Muscle layer of duodenum (tissue), 2 donors: ENCODE measurements at regions not wholly inside any gene's neighbourhood (a gene's known extent, or its start where the extent isn't known, plus 50 kb on each side); places are given as distances from the start of the nearest gene placed in this dataset.
"Not testable (repeated sequence)": the region's sequence is repeated elsewhere in the genome, so short reads cannot be mapped to it uniquely, and the experiment has no call there.

Source experiments
- H3K27ac ChIP-seq: one replicate; pipeline ENCODE4 v1.7.0; 2013; ENCODE audit warnings: mild to moderate bottlenecking, low read length
- H3K27me3 ChIP-seq: one replicate; pipeline ENCODE4 v1.7.0; 2013; ENCODE audit warnings: low read depth, mild to moderate bottlenecking, control low read depth, low read length
- H3K36me3 ChIP-seq, 2 donors: one replicate each; pipeline ENCODE4 v1.7.0; 2013; ENCODE audit warnings: low read length in 2 of 2, control low read depth in 1 of 2, mild to moderate bottlenecking in 1 of 2; ENCODE audit not compliant: insufficient read depth in 2 of 2, control insufficient read depth in 1 of 2
- H3K4me1 ChIP-seq, 2 donors: one replicate each; pipeline ENCODE4 v1.7.0; 2013; ENCODE audit warnings: low read length in 2 of 2, mild to moderate bottlenecking in 2 of 2, control low read depth in 1 of 2, moderate library complexity in 1 of 2; ENCODE audit not compliant: insufficient read depth in 2 of 2, control insufficient read depth in 1 of 2
- H3K4me3 ChIP-seq, 2 donors: one replicate each; pipeline ENCODE4 v1.7.0; 2013; ENCODE audit warnings: low read length in 2 of 2, low read depth in 1 of 2, mild to moderate bottlenecking in 1 of 2
- H3K9me3 ChIP-seq, 2 donors: one replicate each; pipeline ENCODE4 v1.7.0; 2013; ENCODE audit warnings: low read length in 2 of 2, control low read depth in 1 of 2, mild to moderate bottlenecking in 1 of 2; ENCODE audit not compliant: control insufficient read depth in 1 of 2
- donor health status: healthy.

DNA sequence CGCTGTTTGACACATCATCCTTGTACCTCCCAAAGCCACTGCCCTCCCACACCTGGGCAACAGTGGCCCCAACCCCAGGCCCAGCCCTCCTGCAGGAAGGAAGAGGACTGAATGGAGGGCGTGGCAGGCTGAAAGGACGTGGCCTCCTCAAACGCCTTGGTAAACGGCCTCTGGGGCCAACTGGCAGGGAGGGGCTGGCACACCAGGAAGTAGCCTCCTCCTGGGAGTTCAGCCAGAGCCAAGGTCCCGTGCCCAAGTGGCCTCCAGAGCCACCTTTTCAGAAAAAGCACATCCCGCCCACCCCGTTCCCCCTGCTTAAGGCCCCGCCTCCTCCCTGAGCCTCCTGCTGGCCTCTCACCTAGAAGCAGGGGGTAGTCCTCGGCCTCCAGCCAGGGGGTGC is 74.2 kb upstream of the DRD5 start:
- H3K27me3 ChIP-seq = not testable (repeated sequence)

DNA sequence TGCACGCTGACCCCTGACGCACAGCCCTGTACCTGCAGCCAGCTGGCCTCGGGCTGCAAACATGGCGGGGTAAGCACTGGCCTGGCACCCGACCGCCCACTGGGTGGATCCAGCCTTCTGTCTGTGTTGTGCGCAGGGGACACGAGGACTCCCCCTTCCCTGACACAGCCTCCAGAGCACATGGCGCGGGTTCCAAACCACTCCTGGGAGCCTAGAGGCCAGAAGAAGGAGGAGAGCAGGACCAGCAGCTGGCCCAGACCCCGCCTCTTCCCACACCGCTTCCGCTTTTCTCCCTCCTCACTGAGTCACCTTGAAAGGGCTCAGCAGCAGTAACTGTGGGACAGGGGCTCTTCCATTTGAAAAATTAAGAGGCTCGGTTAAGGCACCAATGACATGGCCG is 73.5 kb upstream of the DRD5 start:
- not testable (repeated sequence) for H3K9me3 ChIP-seq, H3K27me3 ChIP-seq, H3K27ac ChIP-seq, H3K4me1 ChIP-seq, H3K4me3 ChIP-seq, H3K36me3 ChIP-seq

More for the DNA sequence above, 74.2 kb upstream of the DRD5 start:
- H3K4me1 ChIP-seq, H3K4me3 ChIP-seq, H3K9me3 ChIP-seq, H3K36me3 ChIP-seq, H3K27ac ChIP-seq: not testable (repeated sequence)

DNA sequence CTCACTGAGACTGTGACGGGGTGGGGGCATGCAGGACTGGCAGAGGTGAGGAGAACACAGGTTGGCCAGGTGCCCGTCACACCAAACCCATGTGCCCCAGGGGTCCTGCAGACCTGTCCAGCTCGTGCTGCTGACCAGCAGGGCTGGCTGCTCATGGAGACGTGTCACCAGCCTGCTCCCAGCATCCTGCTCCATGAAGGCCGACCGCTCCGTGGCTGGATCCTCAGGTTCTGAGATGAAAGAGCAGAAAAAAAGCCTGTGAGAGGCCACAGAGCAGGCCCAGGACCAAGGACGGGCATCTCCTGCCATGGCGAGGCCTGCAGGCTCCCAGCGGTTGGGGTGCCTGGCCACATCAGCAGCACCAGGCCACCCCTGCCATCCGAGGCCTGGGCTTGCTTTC is 71.7 kb upstream of the DRD5 start:
- no peaks in the 10 kb centered on the region for H3K36me3 ChIP-seq
- H3K27me3 ChIP-seq = no peaks in the 10 kb centered on the region
- H3K27ac ChIP-seq = no peak overlapping the region
- no peak overlapping the region for H3K4me3 ChIP-seq
- H3K4me1 ChIP-seq = no peaks in the 10 kb centered on the region
- H3K9me3 ChIP-seq = no peaks in the 10 kb centered on the region

DNA sequence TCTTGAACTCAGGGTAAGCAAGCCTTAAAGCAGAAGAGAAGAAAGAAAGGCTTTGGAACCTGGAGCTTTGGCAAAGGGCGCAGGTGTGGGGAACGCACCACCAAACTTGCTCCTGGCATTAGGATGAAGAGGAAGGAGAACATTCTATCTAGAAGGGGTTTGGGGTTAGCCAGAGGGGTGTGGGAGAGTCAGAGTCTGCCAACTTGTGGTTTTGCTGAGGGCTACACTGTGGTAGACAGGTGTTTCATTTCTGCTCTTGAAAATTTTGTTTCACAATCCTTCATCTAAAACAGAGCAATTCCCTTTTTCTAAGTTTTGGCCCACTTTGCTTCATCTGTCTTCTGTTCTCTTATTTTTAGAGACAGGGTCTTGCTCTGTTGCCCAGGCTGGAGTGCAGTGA is 66.2 kb upstream of the DRD5 start:
- not testable (repeated sequence) for H3K4me3 ChIP-seq, H3K36me3 ChIP-seq, H3K27me3 ChIP-seq, H3K27ac ChIP-seq, H3K4me1 ChIP-seq, H3K9me3 ChIP-seq

DNA sequence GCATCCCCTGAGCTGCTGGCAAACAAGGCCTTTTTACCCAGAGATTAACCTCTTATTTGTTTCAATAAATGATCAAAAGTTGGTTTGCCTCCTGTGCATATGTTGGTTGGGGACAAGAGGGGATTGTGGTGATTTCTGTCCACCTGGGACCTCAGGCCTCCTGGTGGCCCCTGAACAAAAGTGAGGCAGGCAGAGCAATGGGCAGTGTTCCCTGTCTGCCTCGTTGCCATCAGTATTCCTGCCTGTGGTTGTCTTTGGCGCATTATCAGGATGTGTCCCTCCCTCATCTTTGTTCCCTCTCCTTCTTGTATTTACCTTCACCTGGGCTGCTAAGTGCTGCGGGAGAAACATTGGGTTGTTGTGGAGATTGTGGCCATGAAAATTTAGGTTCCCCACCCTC is 65.3 kb upstream of the DRD5 start:
- Histone ChIP-seq H3K27ac (no peak overlapping the region), H3K27me3 (no peaks in the 10 kb centered on the region), H3K36me3 (no peaks in the 10 kb centered on the region), H3K4me1 (no peaks in the 10 kb centered on the region), H3K4me3 (no peak overlapping the region), H3K9me3 (no peaks in the 10 kb centered on the region)

DNA sequence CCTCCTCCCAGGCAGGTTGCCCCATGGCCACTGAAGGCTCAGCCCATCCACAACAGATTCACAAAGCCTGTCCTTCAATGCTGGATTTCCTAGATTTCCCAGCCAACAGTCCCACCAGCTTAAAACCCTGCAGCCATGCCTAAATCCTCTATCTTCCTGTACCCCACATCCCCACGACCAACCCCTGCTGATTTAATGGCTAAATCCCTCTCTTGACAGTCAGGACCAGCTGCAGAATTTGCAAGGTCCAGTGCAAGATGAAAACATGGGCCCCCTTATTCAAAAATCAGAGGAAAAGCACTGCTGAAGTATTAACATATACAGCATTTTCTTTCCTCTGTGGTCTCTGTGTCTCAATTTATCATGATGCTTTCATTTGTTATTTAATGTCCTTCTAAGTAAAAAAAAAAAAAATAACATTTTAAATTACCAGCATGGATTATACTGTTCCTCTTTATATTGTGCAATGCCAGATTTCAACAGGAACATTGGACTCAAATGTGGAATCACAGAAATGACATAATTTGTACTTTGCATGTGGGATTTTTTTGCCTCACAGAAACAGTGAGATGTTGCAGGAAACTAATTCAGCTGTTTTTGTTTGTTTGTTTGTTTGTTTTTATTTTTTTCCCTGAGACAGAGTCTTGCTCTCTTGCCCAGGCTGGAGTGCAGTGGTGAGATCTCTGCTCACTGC is 63.0 kb upstream of the DRD5 start:
- not testable (repeated sequence) for H3K27me3 ChIP-seq, H3K36me3 ChIP-seq, H3K4me1 ChIP-seq, H3K4me3 ChIP-seq, H3K27ac ChIP-seq, H3K9me3 ChIP-seq

DNA sequence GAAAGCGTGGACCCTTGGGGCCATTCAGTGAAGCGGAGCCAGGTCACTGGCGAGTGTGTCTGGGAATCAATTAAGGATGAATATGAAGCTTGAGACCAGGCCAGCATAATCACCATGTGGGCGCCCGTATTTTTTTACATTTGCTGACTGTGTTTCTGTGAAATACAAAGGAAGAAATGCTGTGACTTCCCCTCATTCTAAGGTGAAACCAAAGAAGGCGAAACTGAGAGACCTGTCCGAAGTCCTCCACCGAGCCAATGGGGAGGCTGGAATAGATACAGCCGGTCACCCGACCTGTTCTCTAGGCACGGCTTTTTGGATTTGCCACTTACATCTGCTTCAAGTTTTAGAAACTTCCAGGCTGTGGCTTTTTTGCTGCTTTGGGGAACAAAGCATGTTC is 59.3 kb upstream of the DRD5 start:
- not testable (repeated sequence) for H3K4me3 ChIP-seq

More for the DNA sequence above, 59.3 kb upstream of the DRD5 start:
- H3K4me1 ChIP-seq, H3K9me3 ChIP-seq, H3K27ac ChIP-seq, H3K27me3 ChIP-seq, H3K36me3 ChIP-seq: not testable (repeated sequence)
